ENCODE measurements at regions not wholly inside any gene's neighbourhood (a gene's known extent, or its start where the extent isn't known, plus 50 kb on each side); places are given as distances from the start of the nearest gene placed in this dataset.

DNA sequence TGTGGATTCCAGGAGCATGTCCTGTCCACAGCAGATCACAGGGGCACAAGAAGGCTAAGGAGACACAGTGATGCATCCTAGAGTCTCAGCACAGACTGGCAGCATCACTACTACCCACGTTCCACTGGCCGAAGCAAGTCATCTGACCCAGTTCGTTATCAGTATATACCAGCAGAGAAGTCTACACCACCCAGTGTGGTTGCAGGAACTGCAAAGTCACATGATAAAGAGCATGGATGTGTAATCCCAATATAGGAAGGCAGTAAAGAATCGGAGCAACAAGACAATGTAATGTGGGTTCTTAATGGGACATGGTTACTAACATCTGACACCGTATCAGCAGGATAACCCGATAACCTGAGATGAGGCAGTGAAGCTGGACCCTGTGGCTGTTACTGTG lies 246.6 kb downstream of the RRAGC start:
- TF ChIP-seq POLR2A (IDR thresholded peaks at IDR 0.05), result no peak
- TF ChIP-seq, protein P1, sequence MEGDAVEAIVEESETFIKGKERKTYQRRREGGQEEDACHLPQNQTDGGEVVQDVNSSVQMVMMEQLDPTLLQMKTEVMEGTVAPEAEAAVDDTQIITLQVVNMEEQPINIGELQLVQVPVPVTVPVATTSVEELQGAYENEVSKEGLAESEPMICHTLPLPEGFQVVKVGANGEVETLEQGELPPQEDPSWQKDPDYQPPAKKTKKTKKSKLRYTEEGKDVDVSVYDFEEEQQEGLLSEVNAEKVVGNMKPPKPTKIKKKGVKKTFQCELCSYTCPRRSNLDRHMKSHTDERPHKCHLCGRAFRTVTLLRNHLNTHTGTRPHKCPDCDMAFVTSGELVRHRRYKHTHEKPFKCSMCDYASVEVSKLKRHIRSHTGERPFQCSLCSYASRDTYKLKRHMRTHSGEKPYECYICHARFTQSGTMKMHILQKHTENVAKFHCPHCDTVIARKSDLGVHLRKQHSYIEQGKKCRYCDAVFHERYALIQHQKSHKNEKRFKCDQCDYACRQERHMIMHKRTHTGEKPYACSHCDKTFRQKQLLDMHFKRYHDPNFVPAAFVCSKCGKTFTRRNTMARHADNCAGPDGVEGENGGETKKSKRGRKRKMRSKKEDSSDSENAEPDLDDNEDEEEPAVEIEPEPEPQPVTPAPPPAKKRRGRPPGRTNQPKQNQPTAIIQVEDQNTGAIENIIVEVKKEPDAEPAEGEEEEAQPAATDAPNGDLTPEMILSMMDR (IDR thresholded peaks at IDR 0.05), result no peak

Data from adrenal gland (tissue), 5 donors.